ENCODE measurements at regions not wholly inside any gene's neighbourhood (a gene's known extent, or its start where the extent isn't known, plus 50 kb on each side); places are given as distances from the start of the nearest gene placed in this dataset.
A peak's percentile ranks its signal among the peaks of the same experiment; 100 is the strongest.
"Not testable (repeated sequence)": the region's sequence is repeated elsewhere in the genome, so short reads cannot be mapped to it uniquely, and the experiment has no call there.

GRCh38 chr6:802701-803100 is 109.8 kb upstream of the EXOC2 start:
- TF ChIP-seq CTCF (IDR thresholded peaks at IDR 0.05), result no peak
- no peak for TF ChIP-seq EZH2 (IDR thresholded peaks at IDR 0.05)
- no peak for TF ChIP-seq EZH2phosphoT487 (IDR thresholded peaks at IDR 0.05)

GRCh38 chr6:802223-802622 is 109.3 kb upstream of the EXOC2 start:
- not testable (repeated sequence) for H3K9ac ChIP-seq; H3K4me2 ChIP-seq; H3K27me3 Mint-ChIP-seq (ENCODE audit: insufficient read depth, low read depth); H3K27ac ChIP-seq; H3K36me3 Mint-ChIP-seq; H3K27me3 ChIP-seq; H3K9me3 ChIP-seq (ENCODE audit: low read depth); H3K4me3 Mint-ChIP-seq; H2AFZ ChIP-seq (replicated peaks); H3K9me3 Mint-ChIP-seq; H3K79me2 ChIP-seq (ENCODE audit: low read depth); H3K36me3 ChIP-seq; H3K4me1 Mint-ChIP-seq; H3F3A ChIP-seq (ENCODE audit: low read depth); H3K4me1 ChIP-seq; H3K4me3 ChIP-seq; H3K27ac Mint-ChIP-seq; H4K20me1 ChIP-seq (ENCODE audit: low read depth); DNase-seq (ENCODE audit: low spot score)

More at GRCh38 chr6:802701-803100, 109.8 kb upstream of the EXOC2 start:
- H3K4me2 ChIP-seq, result no peak overlapping the region
- H3K4me1 Mint-ChIP-seq, result peaks cover 2% of the 10 kb centered on the region
- H3K27ac ChIP-seq, result no peak overlapping the region
- H4K20me1 ChIP-seq (ENCODE audit: low read depth), result no peaks in the 10 kb centered on the region
- no peaks in the 10 kb centered on the region for H3F3A ChIP-seq (ENCODE audit: low read depth)
- H2AFZ ChIP-seq (replicated peaks), result no peak overlapping the region
- no peak for DNase-seq (ENCODE audit: low spot score)
- H3K4me3 Mint-ChIP-seq, result no peak overlapping the region
- H3K9me3 ChIP-seq (ENCODE audit: low read depth), result no peaks in the 10 kb centered on the region
- no peak overlapping the region for H3K4me3 ChIP-seq
- no peak overlapping the region for H3K27ac Mint-ChIP-seq
- peaks cover 3% of the 10 kb centered on the region for H3K9me3 Mint-ChIP-seq
- no peak overlapping the region for H3K9ac ChIP-seq
- no peaks in the 10 kb centered on the region for H3K27me3 ChIP-seq
- no peaks in the 10 kb centered on the region for H3K36me3 Mint-ChIP-seq
- peaks cover 2% of the 10 kb centered on the region for H3K27me3 Mint-ChIP-seq (ENCODE audit: insufficient read depth, low read depth)
- H3K4me1 ChIP-seq, result no peaks in the 10 kb centered on the region
- no peaks in the 10 kb centered on the region for H3K79me2 ChIP-seq (ENCODE audit: low read depth)
- no peaks in the 10 kb centered on the region for H3K36me3 ChIP-seq

- H3K4me1 ChIP-seq, result peaks cover 8% of the 10 kb centered on the region
- H3K4me2 ChIP-seq, result no peak overlapping the region
- H3K4me1 Mint-ChIP-seq, result peaks cover 8% of the 10 kb centered on the region
- peaks cover 2% of the 10 kb centered on the region for H3K27me3 Mint-ChIP-seq (ENCODE audit: insufficient read depth, low read depth)
- H3K9ac ChIP-seq, result no peak overlapping the region
- no peak overlapping the region for H3K27ac ChIP-seq
- no peaks in the 10 kb centered on the region for H3K27me3 ChIP-seq
- H3K4me3 Mint-ChIP-seq, result no peak overlapping the region
- DNase-seq (ENCODE audit: low spot score), result no peak
- H3K36me3 Mint-ChIP-seq, result no peaks in the 10 kb centered on the region
- no peaks in the 10 kb centered on the region for H3K9me3 ChIP-seq (ENCODE audit: low read depth)
- H3K36me3 ChIP-seq, result no peaks in the 10 kb centered on the region
- no peaks in the 10 kb centered on the region for H3K9me3 Mint-ChIP-seq
- no peak overlapping the region for H2AFZ ChIP-seq (replicated peaks)
- no peaks in the 10 kb centered on the region for H3F3A ChIP-seq (ENCODE audit: low read depth)
- no peak overlapping the region for H3K27ac Mint-ChIP-seq
- TF ChIP-seq EZH2 (IDR thresholded peaks at IDR 0.05) (no peak), CTCF (IDR thresholded peaks at IDR 0.05) (no peak), EZH2phosphoT487 (IDR thresholded peaks at IDR 0.05) (no peak)
- no peaks in the 10 kb centered on the region for H3K79me2 ChIP-seq (ENCODE audit: low read depth)
- H4K20me1 ChIP-seq (ENCODE audit: low read depth), result no peaks in the 10 kb centered on the region
- no peak overlapping the region for H3K4me3 ChIP-seq
Observed at GRCh38 chr6:799769-800168, 106.8 kb upstream of the EXOC2 start.

GRCh38 chr6:797479-798077 is 104.6 kb upstream of the EXOC2 start:
- Mint-ChIP-seq H3K4me3 (no peak overlapping the region), H3K27me3 (ENCODE audit: insufficient read depth, low read depth) (peaks cover 2% of the 10 kb centered on the region), H3K36me3 (no peaks in the 10 kb centered on the region), H3K27ac (no peak overlapping the region), H3K4me1 (peaks cover 11% of the 10 kb centered on the region), H3K9me3 (no peaks in the 10 kb centered on the region)
- TF ChIP-seq EZH2phosphoT487 (IDR thresholded peaks at IDR 0.05) (no peak), CTCF (IDR thresholded peaks at IDR 0.05) (peak; percentile 81), EZH2 (IDR thresholded peaks at IDR 0.05) (peak; percentile 47)
- DNase-seq (ENCODE audit: low spot score), result peak; percentile 70
- Histone ChIP-seq H3K4me3 (no peak overlapping the region), H3K9me3 (ENCODE audit: low read depth) (no peaks in the 10 kb centered on the region), H3K4me2 (no peak overlapping the region), H3K36me3 (no peaks in the 10 kb centered on the region), H3K9ac (no peak overlapping the region), H2AFZ (replicated peaks) (no peak overlapping the region), H3K79me2 (ENCODE audit: low read depth) (no peaks in the 10 kb centered on the region), H3K4me1 (peaks cover 8% of the 10 kb centered on the region), H3K27ac (no peak overlapping the region), H3K27me3 (no peaks in the 10 kb centered on the region), H3F3A (ENCODE audit: low read depth) (no peaks in the 10 kb centered on the region), H4K20me1 (ENCODE audit: low read depth) (no peaks in the 10 kb centered on the region)
